Germinal center (tissue), 1 donor: ENCODE measurements at regions not wholly inside any gene's neighbourhood (a gene's known extent, or its start where the extent isn't known, plus 50 kb on each side); places are given as distances from the start of the nearest gene placed in this dataset.
"Not testable (repeated sequence)": the region's sequence is repeated elsewhere in the genome, so short reads cannot be mapped to it uniquely, and the experiment has no call there.

Experiments
- DNase-seq: peaks from one replicate; pipeline ENCODE4 v3.0.0; 2012; ENCODE audit warnings: mixed read lengths, low spot score

- DNase-seq: no peak
These were observed 530.9 kb downstream of the PTPRU start for GRCh38 chr1:29767088-29767685.

GRCh38 chr1:29762635-29763034 lies 526.3 kb downstream of the PTPRU start:
- no peak for DNase-seq

GRCh38 chr1:29761159-29761928 lies 525.0 kb downstream of the PTPRU start:
- DNase-seq: no peak

- DNase-seq: no peak
These were observed 523.8 kb downstream of the PTPRU start for GRCh38 chr1:29760067-29760564.

GRCh38 chr1:29758781-29759499 lies 522.6 kb downstream of the PTPRU start:
- DNase-seq: no peak

GRCh38 chr1:29757866-29758780 lies 521.8 kb downstream of the PTPRU start:
- no peak for DNase-seq

- no peak for DNase-seq
These were observed 520.8 kb downstream of the PTPRU start for GRCh38 chr1:29756901-29757725.

GRCh38 chr1:29756498-29756897 lies 520.2 kb downstream of the PTPRU start:
- no peak for DNase-seq

- no peak for DNase-seq
These were observed 519.8 kb downstream of the PTPRU start for GRCh38 chr1:29756085-29756484.

- DNase-seq: not testable (repeated sequence)
These were observed 519.2 kb downstream of the PTPRU start for GRCh38 chr1:29755412-29756015.

- DNase-seq: no peak
These were observed 518.5 kb downstream of the PTPRU start for GRCh38 chr1:29754573-29755375.

GRCh38 chr1:29753771-29754572 lies 517.6 kb downstream of the PTPRU start:
- no peak for DNase-seq

GRCh38 chr1:29753244-29753643 lies 516.9 kb downstream of the PTPRU start:
- DNase-seq: no peak

- DNase-seq: no peak
These were observed 515.8 kb downstream of the PTPRU start for GRCh38 chr1:29752141-29752540.

- DNase-seq: no peak
These were observed 513.0 kb downstream of the PTPRU start for GRCh38 chr1:29749024-29749945.

GRCh38 chr1:29747196-29747595 lies 510.9 kb downstream of the PTPRU start:
- DNase-seq: no peak

GRCh38 chr1:29746076-29746665 lies 509.8 kb downstream of the PTPRU start:
- no peak for DNase-seq
